GM18520 (cell line): ENCODE measurements at regions not wholly inside any gene's neighbourhood (a gene's known extent, or its start where the extent isn't known, plus 50 kb on each side); places are given as distances from the start of the nearest gene placed in this dataset.
"Not testable (repeated sequence)": the region's sequence is repeated elsewhere in the genome, so short reads cannot be mapped to it uniquely, and the experiment has no call there.

Source experiments
- ATAC-seq: cut with Tn5 transposase; IDR thresholded peaks from one replicate; pipeline ENCODE4 v1.9.1; 2021; ENCODE audit not compliant: unreplicated experiment

DNA sequence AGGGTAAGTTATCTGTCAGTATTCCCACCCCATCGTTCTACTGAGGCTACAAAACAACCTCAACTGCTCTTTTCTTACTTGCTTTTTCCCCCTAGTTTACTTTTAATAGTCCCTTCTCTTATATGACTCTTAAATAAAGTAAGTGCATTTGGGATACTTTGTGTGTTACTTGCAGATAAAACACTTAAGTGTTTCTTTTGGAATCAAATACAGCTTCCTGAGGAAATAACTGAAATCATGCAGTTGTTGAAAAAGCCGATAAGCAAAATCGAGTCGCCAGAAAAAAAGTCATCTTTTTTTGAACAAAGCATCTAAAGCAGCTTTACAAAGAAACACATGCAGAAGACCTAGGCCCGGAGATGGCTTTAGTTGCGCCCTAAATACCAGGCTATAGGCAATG is 53.5 kb upstream of the EPB41L4A start:
- ATAC-seq = no peak

GRCh38 chr5:112473989-112474388 is 54.9 kb upstream of the EPB41L4A start:
- no peak for ATAC-seq

GRCh38 chr5:112475747-112476365 is 56.8 kb upstream of the EPB41L4A start:
- ATAC-seq = no peak

DNA sequence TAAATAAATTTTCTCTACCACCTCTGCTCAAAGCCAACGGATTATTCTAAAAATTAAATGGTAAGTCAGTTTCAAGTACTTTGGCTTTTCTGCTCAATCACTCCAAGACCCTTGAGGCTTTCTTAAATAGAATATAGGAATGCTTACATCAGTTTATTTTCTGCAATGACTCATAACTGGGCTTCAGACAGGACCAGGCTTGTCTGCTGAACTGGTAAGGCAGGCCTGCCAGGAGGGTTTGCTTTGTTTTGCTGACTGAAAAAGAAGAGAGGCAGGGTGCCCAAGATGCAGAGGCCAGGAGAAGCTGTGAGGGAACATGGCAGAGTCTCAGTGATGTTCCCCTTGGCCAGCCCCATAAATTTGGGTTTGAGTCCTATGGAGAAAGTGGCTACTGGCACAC is 60.3 kb upstream of the EPB41L4A start:
- ATAC-seq = peak; percentile 45

DNA sequence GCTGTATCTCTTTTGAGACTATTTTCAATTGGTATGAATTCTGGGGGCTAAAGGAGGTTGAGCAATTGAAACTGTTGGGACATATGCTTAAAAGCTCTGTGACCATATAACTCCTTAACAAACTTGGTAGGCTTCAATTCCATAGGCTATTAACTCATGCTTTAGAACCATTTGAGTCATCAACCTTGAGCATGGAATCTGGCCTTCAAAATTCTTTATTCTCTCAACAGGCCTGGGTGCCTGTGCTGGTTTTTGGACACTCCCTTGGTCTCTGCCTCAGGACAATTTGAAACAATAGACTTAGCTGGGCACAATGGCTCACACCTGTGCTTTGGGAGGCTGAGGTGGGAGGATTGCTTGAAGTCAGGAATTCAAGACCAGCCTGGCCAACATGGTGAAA is 61.4 kb upstream of the EPB41L4A start:
- no peak for ATAC-seq

DNA sequence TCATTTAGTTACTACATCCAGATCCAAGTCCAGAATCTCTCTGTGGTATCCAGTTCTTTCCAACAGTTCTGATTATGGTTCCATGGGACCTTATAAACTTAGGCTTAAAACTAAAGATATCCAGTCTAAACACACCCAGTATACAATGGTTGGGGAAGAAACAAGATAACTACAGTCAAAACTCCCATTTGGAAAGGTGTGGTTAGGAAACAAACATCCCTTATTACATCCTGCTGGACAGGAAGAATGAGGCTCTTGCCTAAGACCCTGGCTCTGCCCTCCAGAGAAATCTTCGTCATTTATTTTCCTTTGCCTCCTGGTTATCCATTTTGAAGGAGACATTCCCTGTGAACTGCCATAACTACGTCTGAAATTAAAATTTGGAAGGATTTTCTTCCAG is 64.6 kb upstream of the EPB41L4A start:
- no peak for ATAC-seq

DNA sequence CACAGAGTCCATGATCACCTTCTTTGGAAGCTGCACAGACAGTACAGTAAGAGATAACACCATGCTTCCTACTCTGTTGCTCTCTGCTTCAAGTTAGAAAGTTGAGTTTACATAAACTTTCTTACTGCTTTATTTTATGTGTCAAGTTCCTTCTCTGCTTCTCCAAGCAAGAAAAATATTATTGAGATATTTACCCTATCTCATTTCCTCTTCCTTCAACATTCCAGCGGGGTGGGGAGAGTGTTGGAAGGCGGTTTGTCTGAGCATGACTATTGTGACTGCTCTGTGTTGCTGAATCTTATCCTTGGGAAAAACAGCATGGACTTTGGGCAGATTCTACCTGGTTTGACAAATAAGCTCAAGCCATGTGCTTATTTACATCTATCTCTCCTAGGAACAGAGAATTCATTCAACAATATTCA is 66.9 kb upstream of the EPB41L4A start:
- no peak for ATAC-seq

GRCh38 chr5:112491257-112491656 is 72.2 kb upstream of the EPB41L4A start:
- ATAC-seq = no peak

GRCh38 chr5:112492291-112492690 is 73.2 kb upstream of the EPB41L4A start:
- ATAC-seq = peak; percentile 98

DNA sequence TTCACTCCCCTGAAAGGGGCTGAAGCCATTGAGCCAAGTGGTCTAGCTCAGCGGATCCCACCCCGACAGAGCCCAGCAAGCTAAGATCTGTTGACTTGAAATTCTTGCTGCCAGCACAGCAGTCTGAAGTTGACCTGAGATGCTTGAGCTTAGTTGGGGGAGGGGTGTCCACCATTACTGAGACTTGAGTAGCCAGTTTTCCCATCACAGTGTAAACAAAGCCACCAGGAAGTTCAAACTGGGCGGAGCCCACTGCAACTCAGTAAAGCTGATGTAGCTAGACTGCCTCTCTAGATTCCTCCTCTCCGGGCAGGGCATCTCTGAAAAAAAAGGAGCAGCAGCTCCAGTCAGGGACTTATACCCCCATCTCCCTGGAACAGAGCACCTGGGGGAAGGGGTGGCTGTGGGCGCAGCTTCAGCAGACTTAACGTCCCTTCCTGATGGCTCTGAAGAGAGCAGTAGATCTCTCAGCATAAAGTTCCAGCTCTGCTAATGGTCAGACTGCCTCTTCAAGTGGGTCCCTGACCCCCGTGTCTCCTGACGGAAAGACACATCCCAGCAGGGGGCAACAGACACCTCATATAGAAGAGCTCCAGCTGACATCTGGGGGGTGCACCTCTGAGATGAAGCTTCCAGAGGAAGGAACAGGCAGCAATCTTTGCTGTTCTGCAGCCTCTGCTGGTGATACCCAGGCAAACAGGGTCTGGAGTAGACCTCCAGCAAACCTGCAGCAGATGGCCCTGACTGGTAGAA is 84.8 kb upstream of the EPB41L4A start:
- ATAC-seq = not testable (repeated sequence)

DNA sequence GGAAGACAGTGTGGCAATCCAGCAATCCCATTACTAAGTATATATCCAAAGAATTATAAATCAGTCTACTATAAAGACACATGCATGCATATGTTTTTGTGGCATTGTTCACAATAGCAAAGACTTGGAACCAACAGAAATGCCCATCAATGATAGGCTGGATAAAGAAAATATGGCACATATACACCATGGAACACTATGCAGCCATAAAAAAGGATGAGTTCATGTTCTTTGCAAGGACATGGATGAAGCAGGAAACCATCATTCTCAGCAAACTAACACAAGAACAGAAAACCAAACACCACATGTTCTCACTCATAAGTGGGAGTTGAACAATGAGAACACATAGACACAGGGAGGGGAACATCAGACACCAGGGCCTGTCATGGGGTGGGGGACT is 90.0 kb upstream of the EPB41L4A start:
- ATAC-seq = not testable (repeated sequence)

DNA sequence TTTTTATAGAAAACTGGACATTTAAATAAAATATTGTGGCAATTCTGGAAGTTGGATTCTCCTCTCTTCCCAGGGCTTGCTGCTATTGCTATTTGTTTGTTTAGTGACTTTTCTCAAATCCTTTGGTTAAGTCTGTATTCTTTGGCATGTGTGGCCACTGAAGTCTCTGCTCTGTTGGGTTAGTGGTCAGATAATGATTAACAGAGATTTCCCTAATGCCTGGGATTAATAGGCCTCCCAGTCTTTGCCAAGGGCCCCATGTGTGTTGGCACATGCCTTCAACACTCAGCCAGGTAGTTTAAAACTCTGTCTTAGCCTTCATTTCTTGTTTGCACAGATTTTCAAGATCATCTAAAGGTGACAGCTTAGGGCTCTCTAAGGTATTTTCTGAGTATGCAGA is 92.8 kb upstream of the EPB41L4A start:
- ATAC-seq = no peak

DNA sequence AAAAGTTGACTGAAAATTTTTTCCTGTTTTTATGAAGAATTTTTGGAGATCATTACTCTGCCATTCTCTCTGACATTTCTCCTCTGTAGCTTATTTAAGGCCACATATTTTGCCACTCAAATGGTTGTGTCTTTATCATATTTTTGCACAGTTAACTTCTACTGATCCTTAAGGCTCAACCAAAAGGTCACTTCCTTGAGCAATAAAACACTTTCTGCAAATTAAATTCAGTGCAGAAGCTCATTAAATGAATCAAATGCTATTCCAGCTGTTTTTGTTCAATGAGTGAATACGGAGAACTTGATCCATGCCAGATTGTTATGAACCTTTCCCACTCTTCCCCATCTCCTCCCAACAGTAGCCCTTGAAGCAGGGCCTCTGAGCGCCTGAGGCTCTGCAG is 93.8 kb upstream of the EPB41L4A start:
- no peak for ATAC-seq

DNA sequence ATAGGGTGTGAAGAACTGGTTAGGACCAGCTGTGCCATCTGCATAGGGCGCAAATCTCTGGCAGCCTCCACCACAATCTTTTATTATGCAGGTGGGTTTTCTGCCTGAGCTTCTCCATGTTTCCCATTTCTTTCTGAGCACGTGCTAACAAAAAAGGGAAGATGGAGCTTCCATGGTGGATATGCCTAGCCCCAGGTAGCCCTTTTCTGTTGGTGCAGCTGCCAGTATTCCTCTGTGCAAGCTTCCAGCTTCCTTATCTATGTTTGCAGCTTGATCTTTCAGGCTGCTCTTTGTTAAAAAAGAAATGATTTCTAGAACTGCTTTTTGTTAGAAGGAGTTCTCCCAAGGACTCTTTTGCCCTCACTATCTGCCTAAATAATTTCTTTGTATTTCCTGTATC is 95.0 kb upstream of the EPB41L4A start:
- ATAC-seq = no peak

DNA sequence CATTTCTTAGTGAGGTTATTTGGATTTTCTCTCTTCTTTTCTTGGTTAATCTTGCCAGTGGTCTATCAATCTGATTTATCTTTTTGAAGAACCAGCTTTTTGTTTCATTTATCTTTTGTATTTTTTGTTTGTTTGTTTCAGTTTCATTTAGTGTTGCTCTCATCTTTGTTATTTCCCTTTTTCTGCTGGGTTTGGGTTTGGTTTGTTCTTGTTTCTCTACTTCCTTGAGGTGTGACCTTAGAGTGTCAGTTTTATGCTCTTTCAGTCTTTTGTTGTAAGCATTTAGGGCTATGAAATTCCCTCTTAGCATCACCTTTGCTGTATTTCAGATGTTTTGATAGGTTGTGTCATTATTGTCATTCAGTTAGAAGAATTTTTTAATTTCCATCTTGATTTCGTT is 101.4 kb upstream of the EPB41L4A start:
- not testable (repeated sequence) for ATAC-seq

DNA sequence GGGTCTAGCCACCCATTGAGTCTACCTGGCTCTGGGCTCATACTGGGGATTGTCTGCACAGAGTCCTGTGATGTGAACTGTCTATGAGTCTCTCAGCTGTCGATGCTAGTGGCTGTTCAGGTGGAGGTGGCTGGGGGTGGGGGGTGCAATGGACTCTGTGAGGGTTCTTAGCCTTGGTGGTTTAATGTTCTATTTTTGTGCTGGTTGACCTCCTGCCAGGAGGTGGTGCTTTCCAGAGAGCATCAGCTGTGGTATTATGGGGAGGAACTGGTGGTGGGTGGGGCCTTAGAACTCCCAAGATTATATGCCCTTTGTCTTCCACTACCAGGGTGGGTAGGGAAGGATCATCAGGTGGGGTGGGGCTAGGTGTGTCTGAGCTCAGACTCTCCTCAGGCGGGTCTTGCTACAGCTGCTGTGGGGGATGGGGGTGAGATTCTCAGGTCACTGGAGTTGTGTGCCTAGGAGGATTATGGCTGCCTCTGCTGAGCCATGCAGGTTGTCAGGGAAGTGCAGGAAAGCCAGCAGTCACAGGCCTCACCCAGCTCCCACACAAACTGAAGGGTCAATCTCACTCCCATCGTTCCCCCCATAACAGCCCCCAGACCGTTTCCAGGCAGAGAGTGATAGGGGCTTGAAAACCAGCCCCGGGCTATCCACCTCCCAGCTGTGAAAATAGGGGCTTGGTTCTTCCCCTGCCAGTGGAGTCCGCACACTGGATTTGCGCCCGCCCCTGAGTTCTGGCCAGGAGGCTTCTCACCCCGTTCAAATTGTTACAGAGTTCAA is 104.0 kb upstream of the EPB41L4A start:
- peak; percentile 51 for ATAC-seq

GRCh38 chr5:112523674-112524263 is 104.7 kb upstream of the EPB41L4A start:
- peak; percentile 51 for ATAC-seq

- ATAC-seq = no peak
These were observed 106.1 kb upstream of the EPB41L4A start for GRCh38 chr5:112525217-112525616.

DNA sequence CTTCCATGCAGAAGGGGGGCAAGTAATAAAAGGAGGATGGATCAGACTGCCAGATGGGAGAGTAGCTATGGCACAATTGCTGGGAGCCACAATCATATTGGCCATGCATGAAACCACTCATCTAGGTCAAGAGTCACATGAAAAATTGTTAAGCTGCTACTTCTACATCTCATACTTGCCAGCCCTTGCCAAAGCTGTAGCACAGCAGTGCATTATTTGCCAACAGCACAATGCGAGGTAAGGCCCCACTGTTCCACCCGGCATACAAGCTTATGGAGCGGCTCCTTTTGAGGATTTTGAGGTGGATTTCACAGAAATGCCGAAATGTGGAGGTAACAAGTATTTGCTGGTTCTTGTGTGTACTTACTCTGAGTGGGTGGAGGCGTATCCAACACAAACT is 109.9 kb upstream of the EPB41L4A start:
- no peak for ATAC-seq

DNA sequence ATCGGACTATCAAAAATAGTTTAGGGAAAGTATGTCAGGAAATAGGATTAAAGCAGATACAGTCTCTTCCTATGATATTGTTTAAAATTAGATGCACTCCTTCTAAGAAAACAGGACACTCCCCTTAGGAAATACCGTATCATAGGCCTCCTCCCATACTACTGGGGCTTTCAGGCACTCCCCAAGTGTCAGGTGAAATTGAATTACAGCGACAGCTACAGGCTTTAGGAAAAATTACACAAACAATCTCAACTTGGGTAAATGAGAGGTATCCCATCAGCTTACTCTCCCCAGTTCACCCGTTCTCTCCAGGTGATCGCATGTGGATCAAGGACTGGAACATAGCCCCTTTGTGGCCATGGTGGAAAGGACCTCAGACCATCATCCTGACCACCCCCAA is 110.4 kb upstream of the EPB41L4A start:
- no peak for ATAC-seq

- ATAC-seq = peak; percentile 34
These were observed 113.7 kb upstream of the EPB41L4A start for GRCh38 chr5:112532654-112533360.
